HL-60 (cell line): ENCODE measurements at regions not wholly inside any gene's neighbourhood (a gene's known extent, or its start where the extent isn't known, plus 50 kb on each side); places are given as distances from the start of the nearest gene placed in this dataset.

Experiments
- DNase-seq, 2 experiments: peaks; one replicate each; pipeline ENCODE4 v3.0.0-alpha.2; 2010 to 2020; ENCODE audit warnings: low read depth in 1 of 2, low spot score in 1 of 2
- H3K27ac ChIP-seq: fragments of 250-450 bp; sonication (Bioruptor Pico); replicated peaks from 2 replicates; pipeline ENCODE4 v1.5.1; 2020; ENCODE audit warnings: mild to moderate bottlenecking, moderate library complexity
- H3K27me3 ChIP-seq: fragments of 250-450 bp; sonication (Bioruptor Pico); 2 replicates; pipeline ENCODE4 v1.5.1; 2021; ENCODE audit warnings: mild to moderate bottlenecking, moderate library complexity; ENCODE audit not compliant: insufficient read depth, poor library complexity, severe bottlenecking
- H3K4me3 ChIP-seq: replicated peaks from 2 replicates; pipeline ENCODE4 v1.5.1; 2011; ENCODE audit warnings: mild to moderate bottlenecking, control low read depth, low read length; ENCODE audit not compliant: insufficient read depth
- CTCF ChIP-seq: IDR thresholded peaks from one replicate; pipeline ENCODE4 v1.5.1; 2011; ENCODE audit warnings: low read length, control low read depth, inconsistent platforms; ENCODE audit not compliant: insufficient read depth
- GABPA ChIP-seq: IDR thresholded peaks from 2 replicates; pipeline ENCODE4 v1.6.1; 2012; ENCODE audit warnings: low read depth
- POLR2AphosphoS5 ChIP-seq: IDR thresholded peaks from 2 replicates; pipeline ENCODE4 v1.6.1; 2012; ENCODE audit warnings: low read depth
- REST ChIP-seq: IDR thresholded peaks from 2 replicates; pipeline ENCODE4 v1.6.1; 2012; ENCODE audit warnings: low read depth; ENCODE audit not compliant: insufficient replicate concordance
- SPI1 ChIP-seq: IDR thresholded peaks from 2 replicates; pipeline ENCODE4 v1.6.1; 2012; ENCODE audit warnings: low read depth, mild to moderate bottlenecking, borderline replicate concordance

GRCh38 chr9:20138116-20138515, 349.3 kb upstream of the SLC24A2 start:
- DNase-seq = no peak
- no peak for TF ChIP-seq POLR2AphosphoS5
- Histone ChIP-seq H3K27me3 (no peaks in the 10 kb centered on the region), H3K4me3 (no peak overlapping the region), H3K27ac (no peak overlapping the region)

- H3K27ac ChIP-seq = no peak overlapping the region
- TF ChIP-seq CTCF = no peak
- no peak for TF ChIP-seq POLR2AphosphoS5
- no peak for TF ChIP-seq SPI1
- TF ChIP-seq GABPA = no peak
- TF ChIP-seq REST = no peak
- no peak for DNase-seq
Observed at GRCh38 chr9:20137425-20137824, 348.6 kb upstream of the SLC24A2 start.

GRCh38 chr9:20135119-20135697, 346.4 kb upstream of the SLC24A2 start:
- no peak for TF ChIP-seq GABPA
- TF ChIP-seq CTCF = no peak
- no peak for TF ChIP-seq POLR2AphosphoS5
- no peak for TF ChIP-seq SPI1
- Histone ChIP-seq H3K27ac (no peak overlapping the region), H3K27me3 (no peaks in the 10 kb centered on the region), H3K4me3 (no peak overlapping the region)
- DNase-seq = no peak

More at GRCh38 chr9:20137425-20137824, 348.6 kb upstream of the SLC24A2 start:
- Histone ChIP-seq H3K4me3 (no peak overlapping the region), H3K27me3 (no peaks in the 10 kb centered on the region)

- TF ChIP-seq SPI1 (no peak), REST (no peak)
- DNase-seq = no peak
- H3K27me3 ChIP-seq = no peaks in the 10 kb centered on the region
- H3K27ac ChIP-seq = no peak overlapping the region
- H3K4me3 ChIP-seq = no peak overlapping the region
Observed at GRCh38 chr9:20125727-20126126, 336.9 kb upstream of the SLC24A2 start.

GRCh38 chr9:20119566-20119965, 330.7 kb upstream of the SLC24A2 start:
- DNase-seq = no peak
- Histone ChIP-seq H3K4me3 (no peak overlapping the region), H3K27me3 (no peaks in the 10 kb centered on the region), H3K27ac (no peak overlapping the region)
- no peak for TF ChIP-seq SPI1
- TF ChIP-seq GABPA = no peak
- TF ChIP-seq CTCF = no peak
- no peak for TF ChIP-seq POLR2AphosphoS5
- TF ChIP-seq REST = no peak
